NCI-H146 (cell line): ENCODE measurements at regions not wholly inside any gene's neighbourhood (a gene's known extent, or its start where the extent isn't known, plus 50 kb on each side); places are given as distances from the start of the nearest gene placed in this dataset.
"Not testable (repeated sequence)": the region's sequence is repeated elsewhere in the genome, so short reads cannot be mapped to it uniquely, and the experiment has no call there.

ENCODE experiments used
- DNase-seq: peaks from one replicate; lab custom pipeline; 2025; lab: John Stamatoyannopoulos, UW

DNA sequence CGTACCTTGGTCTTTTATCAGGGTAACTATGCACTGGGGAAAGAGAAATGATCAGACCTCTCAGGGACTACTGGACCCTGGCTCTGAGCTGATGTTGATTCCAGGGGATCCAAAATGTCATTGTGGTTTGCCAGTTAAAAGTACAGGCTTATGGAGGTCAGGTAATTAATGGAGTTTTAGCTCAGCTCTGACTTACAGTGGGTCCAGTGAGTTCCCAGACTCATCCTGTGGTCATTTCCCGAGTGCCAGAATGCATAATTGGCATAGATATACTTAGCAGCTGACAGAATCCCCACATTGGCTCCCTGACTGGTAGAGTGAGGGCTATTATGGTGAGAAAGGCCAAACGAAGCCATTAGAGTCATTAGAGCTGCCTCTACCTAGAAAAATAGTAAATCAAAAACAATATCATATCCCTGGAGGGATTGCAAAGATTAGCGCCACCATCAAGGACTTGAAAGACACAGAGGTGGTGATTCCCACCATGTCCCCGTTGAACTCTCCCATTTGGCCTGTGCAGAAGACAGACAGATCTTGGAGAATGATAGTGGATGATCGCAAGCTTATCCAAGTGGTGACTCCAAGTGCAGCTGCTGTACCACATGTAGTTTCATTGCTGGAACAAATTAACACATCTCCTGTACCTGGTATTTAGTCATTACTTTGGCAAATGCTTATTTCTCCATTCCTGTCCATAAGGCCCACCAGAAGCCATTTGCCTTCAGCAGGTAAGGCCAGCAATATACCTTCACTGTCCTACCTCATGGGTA, 152.4 kb downstream of the THBS2 start:
- DNase-seq, result no peak

DNA sequence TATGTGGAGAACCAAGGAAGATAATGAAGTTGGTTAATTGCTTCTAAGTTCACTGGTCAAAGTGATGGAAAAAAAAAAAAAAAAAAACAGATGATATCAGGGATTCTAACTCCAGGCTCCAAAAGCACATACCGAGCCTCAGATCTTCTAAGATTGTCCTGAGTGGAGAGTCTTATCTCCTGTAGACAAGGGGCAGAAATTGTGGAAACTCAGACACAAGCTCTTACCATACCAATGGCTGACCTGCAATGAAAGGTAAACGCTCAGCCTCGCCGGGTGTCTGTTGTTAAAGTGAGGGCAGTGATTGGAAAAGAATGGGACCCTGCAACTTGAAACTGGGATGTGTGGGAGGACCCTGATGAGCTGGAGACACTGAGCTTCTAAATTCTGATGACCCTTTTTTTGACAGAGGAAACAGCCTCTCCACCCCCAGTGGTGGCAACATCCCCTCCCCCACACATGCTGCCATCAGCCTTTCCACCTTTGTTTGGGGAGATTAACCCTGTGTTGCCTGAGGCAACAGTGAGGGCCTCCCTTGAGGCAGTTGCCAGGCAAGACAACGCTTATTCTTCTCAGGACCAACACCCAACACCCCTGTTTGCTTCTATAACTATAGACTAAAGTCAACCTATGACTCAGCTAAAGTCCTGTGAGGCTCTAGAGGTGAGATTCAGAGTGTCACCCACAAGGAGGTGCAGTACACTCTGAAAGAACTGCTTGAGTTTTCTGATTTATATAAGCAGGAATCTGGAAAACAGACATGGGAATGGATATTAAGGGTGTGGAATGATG, 154.0 kb downstream of the THBS2 start:
- DNase-seq, result peak; percentile 41

DNA sequence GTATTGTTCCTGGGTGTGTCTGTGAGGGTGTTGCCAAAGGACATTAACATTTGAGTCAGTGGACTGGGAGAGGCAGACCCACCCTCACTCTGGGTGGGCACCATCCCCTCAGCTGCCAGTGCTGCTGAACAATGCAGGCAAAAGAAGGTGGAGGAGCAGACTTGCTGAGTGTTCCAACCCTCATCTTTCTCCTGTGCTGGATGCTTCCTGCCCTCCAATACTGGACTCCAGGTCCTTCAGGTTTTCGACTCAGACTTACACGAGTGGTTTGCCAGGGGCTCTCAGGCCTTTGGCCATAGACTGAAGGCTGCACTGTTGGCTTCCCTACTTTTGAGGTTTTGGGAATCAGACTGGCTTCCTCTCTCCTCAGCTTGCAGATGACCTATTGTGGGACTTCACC, 155.0 kb downstream of the THBS2 start:
- DNase-seq, result not testable (repeated sequence)

DNA sequence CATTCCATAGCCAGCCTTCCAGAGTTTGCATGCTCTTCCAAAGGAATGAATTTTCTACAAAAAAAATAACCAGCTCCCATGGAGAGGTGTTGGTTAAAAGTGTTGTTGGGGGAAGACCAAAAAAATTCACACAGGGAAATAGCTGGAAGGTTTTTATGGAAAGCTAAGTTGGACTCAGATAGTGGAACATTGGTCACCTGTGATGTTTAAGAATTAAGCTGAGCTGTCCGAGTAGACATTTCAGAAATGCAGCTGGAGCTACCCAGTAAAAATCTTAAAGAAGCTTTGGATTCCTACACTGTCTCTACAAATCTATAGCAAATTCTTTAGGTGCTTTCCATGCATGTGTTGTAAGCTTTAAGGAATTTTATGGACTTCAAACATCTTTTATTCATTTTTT, 155.5 kb downstream of the THBS2 start:
- DNase-seq, result no peak

DNA sequence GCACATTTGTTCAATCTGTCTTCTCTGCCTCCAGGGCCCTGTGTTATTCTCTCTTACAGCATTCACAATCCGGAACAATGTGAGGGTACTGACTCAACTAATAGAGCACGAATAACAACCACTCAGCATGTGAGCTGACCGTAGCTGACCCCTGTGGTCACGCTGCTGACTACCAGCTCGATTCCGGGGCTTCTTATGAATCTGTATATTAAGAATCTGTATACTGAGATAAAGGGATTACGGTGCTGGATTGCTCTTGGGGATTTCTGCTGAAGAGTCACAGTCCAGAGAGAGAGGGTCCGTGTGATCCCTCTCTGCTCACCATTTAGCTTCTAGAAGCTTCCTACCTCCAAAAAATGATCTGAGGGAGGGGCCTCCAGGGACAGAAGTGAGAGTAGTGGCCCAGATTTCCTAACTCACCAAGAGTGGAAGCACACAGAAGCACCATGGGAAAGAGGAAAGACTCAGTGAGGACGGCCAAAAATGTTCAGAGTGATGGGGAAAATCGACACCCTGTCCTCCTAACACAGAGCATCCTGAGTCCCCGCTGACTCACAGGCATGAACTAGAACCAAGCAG, 156.2 kb downstream of the THBS2 start:
- DNase-seq, result peak; percentile 88

DNA sequence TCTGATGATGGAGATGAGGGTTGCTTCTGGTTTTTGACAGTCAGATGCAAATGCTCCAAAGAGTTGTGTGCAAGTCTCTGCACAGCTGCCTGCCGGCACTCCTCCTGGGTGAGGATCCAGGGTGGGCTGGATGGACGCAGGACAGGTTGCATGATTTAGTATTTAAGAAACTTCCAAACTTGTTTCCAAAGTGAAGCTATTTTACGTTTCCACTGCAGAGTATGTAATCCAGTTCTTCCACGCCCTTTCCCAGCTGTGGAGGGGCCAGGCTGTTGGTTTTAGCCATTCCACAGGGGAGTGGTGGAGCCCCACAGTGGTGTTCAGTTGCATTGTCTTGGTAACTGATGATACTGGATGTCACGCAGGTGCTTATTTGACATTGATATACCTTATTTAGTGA, 157.3 kb downstream of the THBS2 start:
- peak; percentile 60 for DNase-seq

DNA sequence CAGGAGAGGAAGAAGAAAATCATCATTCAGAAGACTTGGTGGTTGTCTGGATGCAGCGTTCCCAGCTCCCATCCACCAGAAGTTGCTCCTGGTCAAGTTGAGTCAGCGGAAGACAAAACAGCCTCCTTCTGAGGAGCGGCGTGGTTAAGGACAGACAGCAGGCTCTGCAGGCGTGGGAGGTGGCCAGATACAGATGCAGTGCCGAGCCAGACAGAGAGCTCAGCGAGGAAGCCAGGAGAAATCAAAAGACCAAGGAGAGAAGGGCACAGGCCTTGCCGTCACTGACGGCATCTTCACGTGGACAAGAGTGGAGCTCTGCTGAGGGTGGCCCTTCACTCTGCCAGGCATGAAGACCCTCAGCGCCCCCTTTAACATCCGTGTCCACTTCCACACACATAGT, 158.5 kb downstream of the THBS2 start:
- no peak for DNase-seq

DNA sequence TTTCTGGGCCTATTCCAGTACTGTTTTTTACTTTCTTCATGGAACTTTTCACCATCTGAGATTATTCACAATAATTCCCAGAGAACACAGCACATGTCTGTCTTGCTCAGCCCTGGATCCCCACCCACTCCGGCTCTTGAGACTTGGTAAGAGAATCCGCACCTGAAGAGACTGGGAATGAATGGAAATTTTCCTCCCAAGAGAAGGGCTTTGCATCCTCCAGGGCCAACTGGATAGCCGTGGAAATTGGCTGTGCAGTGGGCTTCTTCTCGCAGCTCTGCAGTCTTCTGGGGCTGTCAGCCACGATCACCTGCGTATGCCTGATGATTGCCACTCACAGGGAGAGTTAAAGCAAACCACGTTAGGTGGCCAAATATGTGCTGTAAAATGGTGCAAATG, 159.1 kb downstream of the THBS2 start:
- no peak for DNase-seq

DNA sequence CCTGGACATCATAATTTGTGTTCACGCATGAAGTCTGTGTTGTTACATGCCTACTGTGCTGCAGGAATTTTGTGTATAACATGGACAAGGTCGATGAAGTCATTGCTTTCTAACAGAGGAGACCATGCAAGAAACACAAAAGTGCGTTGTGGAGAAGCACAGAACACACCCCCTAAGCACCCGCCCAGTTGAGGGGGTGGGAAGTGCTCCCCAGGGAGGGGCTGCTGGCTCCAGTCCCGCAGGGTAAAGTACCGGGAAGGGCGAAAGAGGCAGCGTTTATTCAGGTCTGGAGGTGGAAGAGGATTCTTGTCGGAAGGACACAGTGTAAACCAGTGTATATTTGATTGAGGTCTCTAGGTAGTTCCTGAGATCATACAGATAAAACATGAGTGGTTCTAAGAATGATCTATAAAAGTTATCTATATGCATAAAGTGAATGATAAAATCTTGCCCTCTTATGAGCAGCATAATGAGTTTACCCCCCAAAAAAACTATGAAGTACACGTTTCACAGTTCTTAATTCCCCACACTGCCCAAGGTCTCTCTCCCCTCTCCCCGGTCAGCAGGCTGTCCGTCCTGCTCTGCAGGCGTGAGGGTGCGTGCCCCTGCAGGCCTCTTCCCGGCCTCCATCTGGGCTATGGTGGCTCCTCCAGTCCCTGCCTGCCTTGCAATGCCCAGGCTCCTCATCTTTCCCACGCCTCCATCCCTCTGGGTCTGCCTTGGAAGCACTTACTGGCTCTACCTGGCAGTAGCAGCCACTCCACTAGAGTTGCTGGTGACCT, 159.7 kb downstream of the THBS2 start:
- no peak for DNase-seq

DNA sequence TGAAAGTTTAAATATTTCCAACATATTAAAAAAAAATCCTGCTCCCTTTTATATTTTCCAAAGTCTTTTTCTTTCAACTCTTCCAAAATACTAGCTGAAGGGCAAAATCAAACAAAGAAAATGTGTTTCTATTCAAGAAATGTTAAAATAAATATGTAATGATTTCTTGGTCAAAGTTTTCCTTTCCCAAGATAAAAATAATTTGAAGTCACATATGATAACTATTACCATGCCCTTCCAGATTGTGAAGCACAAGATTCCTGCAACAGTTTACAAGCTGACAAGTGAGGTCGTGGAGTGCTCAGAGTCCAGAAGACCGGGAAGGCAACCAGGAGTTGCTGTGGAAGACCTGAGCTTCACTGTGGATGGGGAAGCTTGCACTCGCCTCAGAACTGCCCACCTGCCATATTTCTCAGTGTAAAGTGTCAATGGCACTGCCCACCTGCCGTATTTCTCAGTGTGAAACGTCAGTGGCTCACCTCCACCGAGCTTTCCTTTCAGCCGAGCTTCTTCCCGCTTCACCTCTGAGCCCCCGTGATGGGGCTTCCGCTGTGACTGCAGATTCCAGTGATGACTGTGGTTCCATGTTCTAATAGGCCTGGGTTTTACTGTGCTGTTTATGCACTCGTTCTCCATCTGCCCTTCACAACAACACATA, 160.5 kb downstream of the THBS2 start:
- DNase-seq, result no peak

DNA sequence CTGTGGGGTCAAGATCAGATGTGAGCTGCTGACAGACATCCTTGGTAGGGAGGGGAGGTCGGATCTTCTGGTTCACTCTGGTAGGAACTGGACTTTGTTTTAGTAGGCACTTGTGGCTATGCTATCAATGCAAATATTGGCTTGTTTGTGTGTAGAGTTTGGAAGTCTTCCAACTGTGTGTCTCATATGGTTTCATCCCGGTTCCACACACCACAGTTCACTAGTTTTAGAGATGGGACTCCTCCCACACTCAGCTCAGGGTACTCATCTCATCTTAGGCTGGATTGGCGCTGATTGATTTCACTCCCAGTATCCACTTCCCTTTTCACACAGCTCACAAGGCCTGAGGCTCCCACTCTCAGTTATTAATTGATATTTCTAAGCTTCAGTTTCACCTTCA, 161.3 kb downstream of the THBS2 start:
- no peak for DNase-seq

DNA sequence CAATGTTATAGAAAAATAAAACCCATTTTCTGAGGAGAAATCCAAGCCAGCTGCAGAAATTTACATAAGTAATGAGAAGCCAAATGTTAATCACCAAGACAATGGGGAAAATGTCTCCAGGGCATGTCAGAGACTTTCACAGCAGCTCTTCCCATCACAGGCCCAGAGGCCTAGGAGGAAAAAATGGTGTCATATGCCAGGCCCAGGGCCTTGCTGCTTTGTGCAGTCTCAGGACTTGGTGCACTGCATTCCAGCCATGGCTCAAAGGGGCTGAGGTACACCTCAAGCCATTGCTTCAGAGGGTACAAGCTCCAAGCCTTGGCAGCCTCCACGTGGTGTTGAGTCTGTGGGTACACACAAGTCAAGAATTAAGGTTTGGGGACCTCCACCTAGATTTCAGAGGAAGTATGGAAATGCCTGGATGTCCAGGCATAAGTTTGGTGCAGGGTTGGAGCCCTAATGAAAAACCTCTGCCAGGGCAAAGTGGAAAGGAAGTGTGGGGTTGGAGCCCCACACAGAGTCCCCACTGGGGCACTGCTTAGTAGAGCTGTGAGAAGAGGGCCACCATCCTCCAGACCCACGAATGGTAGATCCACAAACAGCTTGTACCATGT, 163.0 kb downstream of the THBS2 start:
- DNase-seq, result not testable (repeated sequence)

DNA sequence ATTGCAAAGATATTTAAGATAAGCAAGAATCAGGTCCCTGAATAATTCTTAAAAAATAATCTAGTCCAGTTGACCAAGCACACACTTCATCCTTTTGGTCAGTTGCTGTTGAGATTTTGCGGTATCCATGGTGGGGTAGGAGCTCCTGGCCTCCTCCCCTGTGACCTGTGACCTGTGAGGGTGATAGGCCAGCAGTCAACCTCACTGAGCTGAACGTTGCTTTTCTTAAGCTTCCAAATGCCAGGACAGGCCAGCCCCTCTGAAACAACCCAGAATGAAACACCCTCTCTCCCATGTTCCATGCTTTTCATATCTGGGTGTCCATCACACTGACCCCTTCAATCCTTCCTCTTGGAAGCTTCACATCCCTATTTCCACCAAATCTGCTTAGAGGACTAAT, 164.9 kb downstream of the THBS2 start:
- DNase-seq, result no peak

DNA sequence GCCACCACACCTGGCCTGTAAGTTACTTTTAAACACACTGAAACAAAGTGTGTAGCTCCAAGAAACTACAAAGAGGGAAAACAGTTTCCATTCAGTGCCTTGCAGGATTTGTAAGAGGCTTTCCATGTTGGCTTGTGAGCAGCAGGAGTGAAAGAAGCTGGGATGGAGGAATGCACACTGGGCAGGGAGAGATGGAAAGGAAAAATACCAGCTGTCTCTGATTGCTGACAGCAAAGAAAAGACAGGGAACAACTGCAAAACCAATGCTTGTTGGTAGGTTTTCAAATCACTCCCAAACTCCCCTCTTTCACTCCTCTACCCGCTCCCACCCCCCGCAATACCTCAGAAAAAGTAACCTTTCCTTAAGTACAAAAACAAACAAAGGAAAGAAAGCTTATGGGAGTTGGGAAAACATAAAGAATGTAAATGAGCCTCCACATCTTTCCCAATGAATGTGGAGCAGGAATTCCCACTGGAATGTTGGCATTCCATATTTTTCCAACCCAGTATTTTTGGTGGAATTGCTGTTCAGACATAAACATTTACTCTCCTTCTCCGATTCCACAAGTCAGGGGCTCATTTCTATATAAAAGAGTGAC, 166.1 kb downstream of the THBS2 start:
- no peak for DNase-seq

DNA sequence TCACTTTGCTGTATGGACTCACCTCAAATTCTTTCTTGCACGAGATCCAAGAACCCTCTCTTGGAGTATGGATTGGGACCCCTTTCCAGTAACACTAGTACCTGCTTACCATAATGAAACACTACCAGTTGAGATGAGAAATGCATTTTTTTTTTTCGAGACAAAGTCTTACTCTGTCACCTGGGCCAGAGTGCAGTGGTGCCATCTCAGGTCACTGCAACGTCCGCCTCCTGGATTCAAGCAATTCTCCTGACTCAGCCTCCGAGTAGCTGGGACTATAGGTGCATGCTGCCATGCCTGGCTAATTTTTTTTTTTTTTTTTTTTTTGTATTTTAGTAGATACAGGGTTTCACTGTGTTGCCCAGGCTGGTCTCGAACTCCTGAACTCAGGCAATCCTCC, 167.0 kb downstream of the THBS2 start:
- not testable (repeated sequence) for DNase-seq

DNA sequence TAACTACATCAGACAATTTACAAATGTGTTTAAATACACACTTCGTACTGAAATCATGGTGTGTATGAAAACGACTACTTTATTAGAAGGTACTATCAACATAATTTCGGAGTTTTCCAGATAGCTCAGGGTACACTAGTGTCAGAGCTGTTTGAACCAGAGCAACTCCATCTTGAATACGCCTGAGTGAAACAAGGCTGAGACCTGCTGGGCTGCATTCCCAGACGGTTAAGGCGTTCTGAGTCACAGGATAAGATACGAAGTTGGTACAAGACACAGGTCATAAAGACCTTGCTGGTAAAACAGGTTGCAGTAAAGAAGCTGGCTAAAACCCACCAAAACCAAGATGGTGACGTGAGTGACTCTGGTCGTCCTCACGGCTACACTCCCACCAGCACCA, 167.6 kb downstream of the THBS2 start:
- no peak for DNase-seq

DNA sequence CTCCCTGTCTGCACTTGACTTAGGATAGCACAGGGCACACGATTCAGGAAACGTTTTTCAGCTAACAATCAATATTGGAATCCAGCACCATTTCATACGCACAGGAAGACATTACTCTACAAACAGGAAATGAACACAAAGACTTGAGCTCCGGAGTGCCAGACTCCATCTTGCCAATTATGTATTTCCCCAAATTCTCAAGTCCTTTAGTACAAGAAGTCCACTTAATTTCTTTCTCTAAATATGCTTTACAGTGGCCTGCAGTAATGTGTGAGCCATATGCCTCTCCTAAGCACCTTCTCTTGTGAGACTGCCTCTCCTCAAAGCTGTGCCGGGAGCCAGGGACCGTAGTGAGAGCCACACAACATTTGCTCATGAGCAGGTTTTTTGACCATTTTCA, 168.2 kb downstream of the THBS2 start:
- no peak for DNase-seq

DNA sequence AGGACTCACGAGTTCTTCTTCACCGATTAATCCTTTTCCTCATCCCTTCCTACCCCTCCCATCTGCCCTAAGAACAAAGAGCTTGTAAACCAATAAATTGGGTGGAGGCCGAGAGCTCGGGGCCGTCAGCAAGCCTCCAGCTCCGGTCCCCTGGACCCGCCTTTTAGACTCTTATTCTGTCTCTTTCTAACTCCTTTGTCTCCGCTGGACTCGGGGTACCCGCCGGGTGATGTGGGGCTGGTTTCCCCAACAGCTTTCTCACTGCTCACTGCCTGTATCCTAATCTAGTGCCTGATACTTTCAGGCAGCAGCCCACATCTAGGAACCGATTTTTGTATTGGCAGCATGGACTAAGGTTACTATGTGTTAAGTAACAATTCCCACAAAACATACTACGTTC, 169.1 kb downstream of the THBS2 start:
- DNase-seq, result not testable (repeated sequence)

DNA sequence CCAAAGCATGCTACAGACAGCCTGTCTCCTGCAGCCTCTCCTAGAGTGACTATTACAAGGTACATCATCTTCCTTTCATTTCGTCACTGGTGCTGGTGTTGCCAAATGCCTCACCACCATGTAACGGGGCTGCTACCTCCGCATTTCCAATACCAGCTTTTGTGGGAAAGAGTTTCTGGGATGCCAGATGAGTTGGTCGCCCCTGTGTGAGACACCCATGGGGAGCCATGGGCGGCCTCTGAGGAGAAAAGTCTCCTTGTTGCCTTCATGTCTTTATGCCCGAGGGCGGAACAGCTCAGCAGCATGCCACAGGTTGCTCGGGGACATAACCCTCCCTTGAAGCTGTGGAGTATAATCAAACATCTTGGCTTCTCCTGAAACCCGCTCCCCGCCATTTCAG, 169.6 kb downstream of the THBS2 start:
- no peak for DNase-seq

DNA sequence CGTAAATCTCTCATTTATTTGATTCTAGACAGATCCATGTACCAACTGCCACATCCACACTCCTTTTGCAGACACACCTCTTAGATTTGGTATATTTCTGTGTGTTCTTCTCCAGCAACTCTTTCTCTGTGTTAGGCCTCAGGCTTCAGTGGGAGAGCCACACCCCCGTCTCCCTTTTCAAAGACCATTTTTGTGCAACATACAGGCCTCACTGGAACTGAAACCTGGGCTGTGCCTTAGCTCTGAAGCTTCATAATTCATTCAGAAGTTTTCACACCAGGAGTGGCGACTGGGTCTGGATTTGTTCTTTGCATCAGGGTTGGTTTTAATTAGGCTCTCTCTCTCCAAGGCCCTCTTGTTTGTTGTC, 170.2 kb downstream of the THBS2 start:
- DNase-seq, result no peak
